HepG2 (cell line): ENCODE measurements at regions not wholly inside any gene's neighbourhood (a gene's known extent, or its start where the extent isn't known, plus 50 kb on each side); places are given as distances from the start of the nearest gene placed in this dataset.

Experiments used
- AKAP8 ChIP-seq: sonication (generic); formaldehyde crosslinking; IDR thresholded peaks from 2 replicates; pipeline ENCODE4 v1.5.1; 2020; ENCODE audit warnings: mild to moderate bottlenecking, missing genetic modification reagents
- ATAD3A ChIP-seq: sonication (generic); formaldehyde crosslinking; IDR thresholded peaks from 2 replicates; pipeline ENCODE4 v1.4.0; 2020; ENCODE audit warnings: missing genetic modification reagents
- CC2D1A ChIP-seq: sonication (generic); formaldehyde crosslinking; IDR thresholded peaks from 2 replicates; pipeline ENCODE4 v1.8.1; 2023; ENCODE audit warnings: mild to moderate bottlenecking, missing genetic modification reagents
- GABPB1 ChIP-seq: IDR thresholded peaks from 2 replicates; pipeline ENCODE4 v1.6.1; 2016; ENCODE audit warnings: mild to moderate bottlenecking, missing genetic modification reagents, moderate library complexity, missing compliant biosample characterization
- GFI1 ChIP-seq: sonication (generic); formaldehyde crosslinking; IDR thresholded peaks from 2 replicates; pipeline ENCODE4 v1.5.0; 2020; ENCODE audit warnings: missing genetic modification reagents, mild to moderate bottlenecking, borderline replicate concordance
- HMG20A ChIP-seq: IDR thresholded peaks from 2 replicates; pipeline ENCODE4 v1.6.1; 2016; ENCODE audit warnings: borderline replicate concordance
- HOXA3 ChIP-seq: sonication (generic); formaldehyde crosslinking; IDR thresholded peaks from 2 replicates; pipeline ENCODE4 v1.5.0; 2020; ENCODE audit warnings: missing genetic modification reagents
- KDM6A ChIP-seq: IDR thresholded peaks from 2 replicates; pipeline ENCODE4 v1.6.1; 2016; ENCODE audit warnings: low read depth
- PCBP1 ChIP-seq: fragments of 200-400 bp; formaldehyde crosslinking; IDR thresholded peaks from 2 replicates; pipeline ENCODE4 v1.6.1; 2017; ENCODE audit warnings: mild to moderate bottlenecking, low read depth, low read length, borderline replicate concordance
- RXRA ChIP-seq: sonication (generic); formaldehyde crosslinking; IDR thresholded peaks from 2 replicates; pipeline ENCODE4 v1.5.1; 2020; ENCODE audit warnings: missing genetic modification reagents
- TCF12 ChIP-seq, 2 experiments: fragments of 450-650 bp in 1 of 2; sonication (generic) in 1 of 2; formaldehyde crosslinking in 1 of 2; IDR thresholded peaks; 2 replicates each; pipeline versions ENCODE4 v1.6.1 to v1.8.0; 2017 to 2022; ENCODE audit warnings: antibody characterized with exemption in 1 of 2, mild to moderate bottlenecking in 1 of 2, missing genetic modification reagents in 1 of 2, moderate library complexity in 1 of 2
- TCF7L2 ChIP-seq: IDR thresholded peaks from 2 replicates; pipeline ENCODE4 v1.6.1; 2011; ENCODE audit warnings: mild to moderate bottlenecking, low read depth, low read length, moderate library complexity
- TP53 ChIP-seq: sonication (generic); formaldehyde crosslinking; conservative IDR thresholded peaks from 2 replicates; pipeline ENCODE4 v1.4.0; 2020; ENCODE audit warnings: missing genetic modification reagents
- U2AF2 ChIP-seq: fragments of 200-400 bp; formaldehyde crosslinking; IDR thresholded peaks from 2 replicates; pipeline ENCODE4 v1.6.1; 2017; ENCODE audit warnings: low read depth, mild to moderate bottlenecking, low read length
- XBP1 ChIP-seq: sonication (generic); formaldehyde crosslinking; IDR thresholded peaks from 2 replicates; pipeline ENCODE4 v1.5.0; 2020; ENCODE audit warnings: missing genetic modification reagents
- ZFP36L2 ChIP-seq: sonication (generic); formaldehyde crosslinking; IDR thresholded peaks from 2 replicates; pipeline ENCODE4 v1.4.0; 2020; ENCODE audit warnings: missing genetic modification reagents
- ZNF24 ChIP-seq: fragments of 450-650 bp; IDR thresholded peaks from 2 replicates; pipeline ENCODE4 v1.6.1; 2017; ENCODE audit warnings: antibody characterized with exemption, mild to moderate bottlenecking
- ZNF383 ChIP-seq: sonication (generic); formaldehyde crosslinking; IDR thresholded peaks from 2 replicates; pipeline ENCODE4 v1.4.0; 2020; ENCODE audit warnings: missing genetic modification reagents, mild to moderate bottlenecking, borderline replicate concordance
- ZNF607 ChIP-seq: sonication (generic); formaldehyde crosslinking; IDR thresholded peaks from 2 replicates; pipeline ENCODE4 v1.5.1; 2020; ENCODE audit warnings: missing genetic modification reagents, mild to moderate bottlenecking, borderline replicate concordance
- TF ChIP-seq, protein P1 (sequence below): sonication (generic); formaldehyde crosslinking; IDR thresholded peaks from 2 replicates; pipeline ENCODE4 v1.5.1; 2020; ENCODE audit warnings: mild to moderate bottlenecking, missing genetic modification reagents
- TF ChIP-seq, protein P2 (sequence below): sonication (generic); formaldehyde crosslinking; IDR thresholded peaks from 2 replicates; pipeline ENCODE4 v1.9.0; 2022; ENCODE audit warnings: missing genetic modification reagents, mild to moderate bottlenecking, borderline replicate concordance
- TF ChIP-seq, protein P3 (sequence below): IDR thresholded peaks from 2 replicates; pipeline ENCODE4 v1.6.1; 2016; ENCODE audit warnings: missing compliant biosample characterization, missing genetic modification reagents, borderline replicate concordance
- TF ChIP-seq, protein P4 (sequence below): sonication (generic); formaldehyde crosslinking; IDR thresholded peaks from 2 replicates; pipeline ENCODE4 v1.4.0; 2020; ENCODE audit warnings: missing genetic modification reagents, borderline replicate concordance

DNA sequence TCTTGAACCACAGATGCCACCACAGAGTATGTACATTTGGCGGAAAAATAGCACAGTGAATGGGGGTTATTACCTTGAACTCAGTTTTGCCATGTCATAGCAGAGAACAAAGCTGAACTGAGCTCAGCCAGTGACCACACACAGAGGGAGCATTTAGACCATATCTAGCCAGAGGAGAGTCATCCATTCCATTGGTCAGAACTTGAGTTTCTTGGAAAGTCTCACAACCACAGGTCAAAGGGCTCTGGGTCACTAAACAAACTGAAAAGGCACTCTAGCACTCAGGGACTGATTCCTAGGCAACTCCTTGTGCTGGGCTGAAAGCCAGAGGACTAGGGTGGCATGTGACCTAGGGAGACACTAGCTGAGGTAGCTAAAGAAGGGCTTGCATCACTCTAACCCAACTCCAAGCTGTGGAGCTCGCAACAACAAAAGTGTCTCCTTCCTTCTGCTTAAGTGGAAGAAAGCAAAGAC, 239.7 kb upstream of the SEMA3D start (continued):
- TF ChIP-seq, protein P1, sequence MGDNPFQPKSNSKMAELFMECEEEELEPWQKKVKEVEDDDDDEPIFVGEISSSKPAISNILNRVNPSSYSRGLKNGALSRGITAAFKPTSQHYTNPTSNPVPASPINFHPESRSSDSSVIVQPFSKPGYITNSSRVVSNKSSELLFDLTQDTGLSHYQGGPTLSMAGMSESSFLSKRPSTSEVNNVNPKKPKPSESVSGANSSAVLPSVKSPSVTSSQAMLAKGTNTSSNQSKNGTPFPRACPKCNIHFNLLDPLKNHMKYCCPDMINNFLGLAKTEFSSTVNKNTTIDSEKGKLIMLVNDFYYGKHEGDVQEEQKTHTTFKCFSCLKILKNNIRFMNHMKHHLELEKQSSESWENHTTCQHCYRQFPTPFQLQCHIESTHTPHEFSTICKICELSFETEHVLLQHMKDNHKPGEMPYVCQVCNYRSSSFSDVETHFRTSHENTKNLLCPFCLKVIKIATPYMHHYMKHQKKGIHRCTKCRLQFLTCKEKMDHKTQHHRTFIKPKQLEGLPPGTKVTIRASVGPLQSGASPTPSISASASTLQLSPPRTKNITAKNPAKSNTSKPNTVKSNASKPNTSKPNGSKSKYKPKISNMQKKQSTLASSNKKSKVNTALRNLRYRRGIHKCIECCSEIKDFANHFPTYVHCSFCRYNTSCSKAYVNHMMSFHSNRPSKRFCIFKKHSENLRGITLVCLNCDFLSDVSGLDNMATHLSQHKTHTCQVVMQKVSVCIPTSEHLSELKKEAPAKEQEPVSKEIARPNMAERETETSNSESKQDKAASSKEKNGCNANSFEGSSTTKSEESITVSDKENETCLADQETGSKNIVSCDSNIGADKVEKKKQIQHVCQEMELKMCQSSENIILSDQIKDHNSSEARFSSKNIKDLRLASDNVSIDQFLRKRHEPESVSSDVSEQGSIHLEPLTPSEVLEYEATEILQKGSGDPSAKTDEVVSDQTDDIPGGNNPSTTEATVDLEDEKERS (CRISPR knock-in tag) = no peak
- TF ChIP-seq GABPB1 (CRISPR knock-in tag) (no peak), TCF12 (IDR thresholded peaks at IDR 0.05) (no peak), TCF12 (CRISPR knock-in tag; IDR thresholded peaks at IDR 0.05) (no peak), ZNF383 (CRISPR knock-in tag) (no peak), XBP1 (no peak), U2AF2 (no peak), TCF7L2 (no peak), RXRA (CRISPR knock-in tag) (peak; percentile 82; the same call in 1 of the 2 replicates), TP53 (CRISPR knock-in tag) (0 out of 2 replicates have a peak, but pooled peaks have one; percentile 30), GFI1 (CRISPR knock-in tag) (0 out of 2 replicates have a peak, but pooled peaks have one; percentile 41), HMG20A (CRISPR knock-in tag) (peak; percentile 69; the same call in 1 of the 2 replicates), AKAP8 (CRISPR knock-in tag) (no peak), CC2D1A (no peak), ATAD3A (CRISPR knock-in tag) (no peak), HOXA3 (CRISPR knock-in tag) (peak; percentile 56; the same call in 1 of the 2 replicates), ZFP36L2 (CRISPR knock-in tag) (no peak), ZNF24 (no peak), KDM6A (peak; percentile 47; the same call in 1 of the 2 replicates), ZNF607 (no peak; the same call in 1 of the 2 replicates), PCBP1 (no peak)
- TF ChIP-seq, protein P2, sequence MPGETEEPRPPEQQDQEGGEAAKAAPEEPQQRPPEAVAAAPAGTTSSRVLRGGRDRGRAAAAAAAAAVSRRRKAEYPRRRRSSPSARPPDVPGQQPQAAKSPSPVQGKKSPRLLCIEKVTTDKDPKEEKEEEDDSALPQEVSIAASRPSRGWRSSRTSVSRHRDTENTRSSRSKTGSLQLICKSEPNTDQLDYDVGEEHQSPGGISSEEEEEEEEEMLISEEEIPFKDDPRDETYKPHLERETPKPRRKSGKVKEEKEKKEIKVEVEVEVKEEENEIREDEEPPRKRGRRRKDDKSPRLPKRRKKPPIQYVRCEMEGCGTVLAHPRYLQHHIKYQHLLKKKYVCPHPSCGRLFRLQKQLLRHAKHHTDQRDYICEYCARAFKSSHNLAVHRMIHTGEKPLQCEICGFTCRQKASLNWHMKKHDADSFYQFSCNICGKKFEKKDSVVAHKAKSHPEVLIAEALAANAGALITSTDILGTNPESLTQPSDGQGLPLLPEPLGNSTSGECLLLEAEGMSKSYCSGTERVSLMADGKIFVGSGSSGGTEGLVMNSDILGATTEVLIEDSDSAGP (CRISPR knock-in tag) = no peak
- TF ChIP-seq, protein P3, sequence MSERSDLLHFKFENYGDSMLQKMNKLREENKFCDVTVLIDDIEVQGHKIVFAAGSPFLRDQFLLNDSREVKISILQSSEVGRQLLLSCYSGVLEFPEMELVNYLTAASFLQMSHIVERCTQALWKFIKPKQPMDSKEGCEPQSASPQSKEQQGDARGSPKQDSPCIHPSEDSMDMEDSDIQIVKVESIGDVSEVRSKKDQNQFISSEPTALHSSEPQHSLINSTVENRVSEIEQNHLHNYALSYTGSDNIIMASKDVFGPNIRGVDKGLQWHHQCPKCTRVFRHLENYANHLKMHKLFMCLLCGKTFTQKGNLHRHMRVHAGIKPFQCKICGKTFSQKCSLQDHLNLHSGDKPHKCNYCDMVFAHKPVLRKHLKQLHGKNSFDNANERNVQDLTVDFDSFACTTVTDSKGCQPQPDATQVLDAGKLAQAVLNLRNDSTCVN (CRISPR knock-in tag) = no peak
- TF ChIP-seq, protein P4, sequence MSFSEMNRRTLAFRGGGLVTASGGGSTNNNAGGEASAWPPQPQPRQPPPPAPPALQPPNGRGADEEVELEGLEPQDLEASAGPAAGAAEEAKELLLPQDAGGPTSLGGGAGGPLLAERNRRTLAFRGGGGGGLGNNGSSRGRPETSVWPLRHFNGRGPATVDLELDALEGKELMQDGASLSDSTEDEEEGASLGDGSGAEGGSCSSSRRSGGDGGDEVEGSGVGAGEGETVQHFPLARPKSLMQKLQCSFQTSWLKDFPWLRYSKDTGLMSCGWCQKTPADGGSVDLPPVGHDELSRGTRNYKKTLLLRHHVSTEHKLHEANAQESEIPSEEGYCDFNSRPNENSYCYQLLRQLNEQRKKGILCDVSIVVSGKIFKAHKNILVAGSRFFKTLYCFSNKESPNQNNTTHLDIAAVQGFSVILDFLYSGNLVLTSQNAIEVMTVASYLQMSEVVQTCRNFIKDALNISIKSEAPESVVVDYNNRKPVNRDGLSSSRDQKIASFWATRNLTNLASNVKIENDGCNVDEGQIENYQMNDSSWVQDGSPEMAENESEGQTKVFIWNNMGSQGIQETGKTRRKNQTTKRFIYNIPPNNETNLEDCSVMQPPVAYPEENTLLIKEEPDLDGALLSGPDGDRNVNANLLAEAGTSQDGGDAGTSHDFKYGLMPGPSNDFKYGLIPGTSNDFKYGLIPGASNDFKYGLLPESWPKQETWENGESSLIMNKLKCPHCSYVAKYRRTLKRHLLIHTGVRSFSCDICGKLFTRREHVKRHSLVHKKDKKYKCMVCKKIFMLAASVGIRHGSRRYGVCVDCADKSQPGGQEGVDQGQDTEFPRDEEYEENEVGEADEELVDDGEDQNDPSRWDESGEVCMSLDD (CRISPR knock-in tag) = no peak
